Calu3 (cell line): ENCODE measurements at regions not wholly inside any gene's neighbourhood (a gene's known extent, or its start where the extent isn't known, plus 50 kb on each side); places are given as distances from the start of the nearest gene placed in this dataset.

Experiments used
- BruUV-seq: library from RNA; stranded (reverse); fragments of 400-500 nt; replicated peaks from 2 replicates; lab custom pipeline; 2021; lab: Mats Ljungman, UMichigan
- CTCF ChIA-PET: fragments of 300-600 bp; sonication (Branson Sonifier 250); formaldehyde crosslinking; loops from one replicate; lab custom pipeline; 2022; ENCODE audit warnings: antibody characterized with exemption; lab: Charles Lee
- DNase-seq: peaks from one replicate; pipeline ENCODE4 v3.0.0; 2022
- H3K27ac Mint-ChIP-seq: one replicate; pipeline ENCODE4 v1.8.0; 2022; ENCODE audit warnings: mixed read lengths; ENCODE audit not compliant: unreplicated experiment
- H3K27me3 Mint-ChIP-seq: one replicate; pipeline ENCODE4 v1.8.0; 2022; ENCODE audit warnings: mixed read lengths; ENCODE audit not compliant: unreplicated experiment
- H3K36me3 Mint-ChIP-seq: one replicate; pipeline ENCODE4 v1.8.0; 2022; ENCODE audit warnings: mild to moderate bottlenecking, moderate library complexity, mixed read lengths; ENCODE audit not compliant: insufficient read depth, unreplicated experiment
- H3K4me1 Mint-ChIP-seq: one replicate; pipeline ENCODE4 v1.8.0; 2022; ENCODE audit warnings: mild to moderate bottlenecking, low read depth, mixed read lengths; ENCODE audit not compliant: unreplicated experiment
- H3K4me3 Mint-ChIP-seq: one replicate; pipeline ENCODE4 v1.8.0; 2022; ENCODE audit warnings: mild to moderate bottlenecking, low read depth, moderate library complexity, mixed read lengths; ENCODE audit not compliant: unreplicated experiment
- H3K9me3 Mint-ChIP-seq: one replicate; pipeline ENCODE4 v1.8.0; 2022; ENCODE audit warnings: low read depth, mixed read lengths; ENCODE audit not compliant: unreplicated experiment
- intact Hi-C: fragments of 100-400 bp; cut with micrococcal nuclease; formaldehyde crosslinking; loops from one replicate; pipeline ENCODE4 v1.10.0; 2022; ENCODE audit not compliant: unreplicated experiment
- TF ChIP-seq, protein P1 (sequence below): fragments of 200-600 bp; IDR thresholded peaks from one replicate; pipeline ENCODE4 v1.8.0; 2022; ENCODE audit warnings: antibody characterized with exemption; ENCODE audit not compliant: unreplicated experiment

DNA sequence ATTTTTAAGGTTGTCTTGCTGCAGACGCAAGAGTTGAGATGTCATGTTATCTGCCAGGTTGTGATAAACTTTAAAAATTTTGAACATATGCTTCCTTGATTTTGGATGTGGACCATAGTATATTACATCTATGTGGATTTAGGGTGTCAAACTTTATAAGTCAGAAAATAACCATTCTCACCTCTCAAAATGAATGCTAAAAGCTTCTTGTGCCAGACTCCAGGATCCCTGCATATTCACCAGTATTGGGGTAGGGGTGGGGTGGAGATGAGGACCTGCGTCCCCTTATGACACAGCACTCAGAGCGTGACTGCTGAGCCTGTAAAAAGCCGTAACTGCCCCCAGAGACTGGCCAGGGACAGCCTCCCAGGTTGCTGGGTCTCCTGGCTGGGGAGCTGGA lies 524.4 kb downstream of the LMO7 start:
- TF ChIP-seq, protein P1, sequence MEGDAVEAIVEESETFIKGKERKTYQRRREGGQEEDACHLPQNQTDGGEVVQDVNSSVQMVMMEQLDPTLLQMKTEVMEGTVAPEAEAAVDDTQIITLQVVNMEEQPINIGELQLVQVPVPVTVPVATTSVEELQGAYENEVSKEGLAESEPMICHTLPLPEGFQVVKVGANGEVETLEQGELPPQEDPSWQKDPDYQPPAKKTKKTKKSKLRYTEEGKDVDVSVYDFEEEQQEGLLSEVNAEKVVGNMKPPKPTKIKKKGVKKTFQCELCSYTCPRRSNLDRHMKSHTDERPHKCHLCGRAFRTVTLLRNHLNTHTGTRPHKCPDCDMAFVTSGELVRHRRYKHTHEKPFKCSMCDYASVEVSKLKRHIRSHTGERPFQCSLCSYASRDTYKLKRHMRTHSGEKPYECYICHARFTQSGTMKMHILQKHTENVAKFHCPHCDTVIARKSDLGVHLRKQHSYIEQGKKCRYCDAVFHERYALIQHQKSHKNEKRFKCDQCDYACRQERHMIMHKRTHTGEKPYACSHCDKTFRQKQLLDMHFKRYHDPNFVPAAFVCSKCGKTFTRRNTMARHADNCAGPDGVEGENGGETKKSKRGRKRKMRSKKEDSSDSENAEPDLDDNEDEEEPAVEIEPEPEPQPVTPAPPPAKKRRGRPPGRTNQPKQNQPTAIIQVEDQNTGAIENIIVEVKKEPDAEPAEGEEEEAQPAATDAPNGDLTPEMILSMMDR, result no peak
- Mint-ChIP-seq H3K27ac (no peak overlapping the region), H3K27me3 (no peaks in the 10 kb centered on the region), H3K4me1 (no peaks in the 10 kb centered on the region), H3K4me3 (no peak overlapping the region), H3K36me3 (no peaks in the 10 kb centered on the region), H3K9me3 (no peaks in the 10 kb centered on the region)
- intact Hi-C loops, result no loop called here
- CTCF ChIA-PET, result no interaction called here
- no peak for DNase-seq
- BruUV-seq, result no TSS peak

DNA sequence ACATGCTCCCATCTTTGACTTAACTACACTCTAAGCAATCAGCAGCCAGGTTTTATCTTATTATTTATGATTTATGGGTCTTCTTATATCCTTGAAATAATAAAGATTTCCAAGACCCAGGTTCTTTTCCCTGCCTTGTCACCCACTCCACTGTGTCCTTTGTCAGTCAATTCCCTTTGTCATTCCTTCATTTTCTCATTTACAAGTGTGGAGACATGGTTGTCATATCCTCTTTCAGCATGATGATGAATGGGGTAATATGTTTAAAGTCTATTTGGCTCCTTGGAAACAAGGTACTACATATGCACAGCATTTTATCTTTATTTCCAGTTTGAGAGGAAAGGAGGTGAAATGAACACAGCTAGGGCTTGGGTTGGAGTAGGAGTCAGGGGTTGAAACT lies 521.8 kb downstream of the LMO7 start:
- BruUV-seq, result no TSS peak
- Mint-ChIP-seq H3K4me1 (no peaks in the 10 kb centered on the region), H3K36me3 (no peaks in the 10 kb centered on the region), H3K27ac (no peak overlapping the region), H3K27me3 (no peaks in the 10 kb centered on the region), H3K9me3 (no peaks in the 10 kb centered on the region), H3K4me3 (no peak overlapping the region)
- intact Hi-C loops, result no loop called here
- TF ChIP-seq, protein P1, result no peak
- CTCF ChIA-PET, result no interaction called here
- no peak for DNase-seq

DNA sequence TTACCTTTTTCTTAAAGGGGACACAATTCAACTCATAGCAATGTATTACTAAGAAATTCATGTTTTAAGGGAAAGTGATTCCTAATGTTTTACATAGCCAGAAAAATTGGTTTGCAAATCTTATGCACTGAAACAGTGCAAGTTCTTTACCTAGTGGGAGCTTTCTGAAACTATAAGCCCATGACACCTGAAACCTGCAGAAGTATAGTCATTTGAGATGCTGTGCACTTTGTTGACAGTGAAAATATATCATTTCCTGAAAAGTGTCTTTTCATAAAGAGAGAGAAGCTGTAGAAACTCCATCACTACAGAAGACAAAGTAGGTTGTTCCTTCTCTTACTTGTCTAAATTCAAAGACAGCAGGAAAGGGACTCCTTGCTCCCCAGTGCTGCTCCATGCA lies 517.1 kb downstream of the LMO7 start:
- no peaks in the 10 kb centered on the region for H3K4me1 Mint-ChIP-seq

GRCh38 chr13:76148926-76149325 lies 512.8 kb downstream of the LMO7 start:
- no peak for DNase-seq
- TF ChIP-seq, protein P1, result no peak
- Mint-ChIP-seq H3K27ac (no peak overlapping the region), H3K36me3 (no peaks in the 10 kb centered on the region), H3K4me3 (no peak overlapping the region), H3K9me3 (no peaks in the 10 kb centered on the region), H3K27me3 (no peaks in the 10 kb centered on the region), H3K4me1 (no peaks in the 10 kb centered on the region)
- CTCF ChIA-PET, result no interaction called here
- intact Hi-C loops, result no loop called here
- BruUV-seq, result no TSS peak

More for the DNA sequence above, 517.1 kb downstream of the LMO7 start:
- CTCF ChIA-PET, result no interaction called here
- Mint-ChIP-seq H3K27me3 (no peaks in the 10 kb centered on the region), H3K4me3 (no peak overlapping the region), H3K9me3 (no peaks in the 10 kb centered on the region), H3K36me3 (no peaks in the 10 kb centered on the region), H3K27ac (no peak overlapping the region)
- no TSS peak for BruUV-seq
- TF ChIP-seq, protein P1, result no peak
- intact Hi-C loops, result no loop called here
- no peak for DNase-seq

GRCh38 chr13:76148374-76148773 lies 512.2 kb downstream of the LMO7 start:
- CTCF ChIA-PET, result no interaction called here
- H3K9me3 Mint-ChIP-seq, result no peaks in the 10 kb centered on the region
- no TSS peak for BruUV-seq

More at GRCh38 chr13:76148374-76148773, 512.2 kb downstream of the LMO7 start:
- H3K4me1 Mint-ChIP-seq, result no peaks in the 10 kb centered on the region
- TF ChIP-seq, protein P1, result no peak
- H3K27ac Mint-ChIP-seq, result no peak overlapping the region
- intact Hi-C loops, result no loop called here
- H3K27me3 Mint-ChIP-seq, result no peaks in the 10 kb centered on the region
- DNase-seq, result no peak
- H3K4me3 Mint-ChIP-seq, result no peak overlapping the region
- no peaks in the 10 kb centered on the region for H3K36me3 Mint-ChIP-seq
